Astrocyte of the cerebellum (primary cell): ENCODE measurements at regions not wholly inside any gene's neighbourhood (a gene's known extent, or its start where the extent isn't known, plus 50 kb on each side); places are given as distances from the start of the nearest gene placed in this dataset.
"Not testable (repeated sequence)": the region's sequence is repeated elsewhere in the genome, so short reads cannot be mapped to it uniquely, and the experiment has no call there.

ENCODE experiments used
- DNase-seq: peaks from one replicate; pipeline ENCODE4 v3.0.0-alpha.2; 2011; ENCODE audit warnings: low read depth
- H3K4me3 ChIP-seq: 2 replicates; pipeline ENCODE4 v1.5.1; 2011; ENCODE audit warnings: mild to moderate bottlenecking, low read depth, low read length, moderate library complexity
- in situ Hi-C: cut with HindIII; loops from 2 replicates; pipeline ENCODE4 v1.10.0; 2017; ENCODE audit warnings: low sequenced_read_pairs
- TF ChIP-seq, protein P1 (sequence below): IDR thresholded peaks from 2 replicates; pipeline ENCODE4 v1.5.1; 2012; ENCODE audit warnings: low read length, low read depth, moderate library complexity, mild to moderate bottlenecking; ENCODE audit errors: missing control alignments

GRCh38 chr13:95420501-95420900 lies 119.2 kb upstream of the ABCC4 start:
- TF ChIP-seq, protein P1, sequence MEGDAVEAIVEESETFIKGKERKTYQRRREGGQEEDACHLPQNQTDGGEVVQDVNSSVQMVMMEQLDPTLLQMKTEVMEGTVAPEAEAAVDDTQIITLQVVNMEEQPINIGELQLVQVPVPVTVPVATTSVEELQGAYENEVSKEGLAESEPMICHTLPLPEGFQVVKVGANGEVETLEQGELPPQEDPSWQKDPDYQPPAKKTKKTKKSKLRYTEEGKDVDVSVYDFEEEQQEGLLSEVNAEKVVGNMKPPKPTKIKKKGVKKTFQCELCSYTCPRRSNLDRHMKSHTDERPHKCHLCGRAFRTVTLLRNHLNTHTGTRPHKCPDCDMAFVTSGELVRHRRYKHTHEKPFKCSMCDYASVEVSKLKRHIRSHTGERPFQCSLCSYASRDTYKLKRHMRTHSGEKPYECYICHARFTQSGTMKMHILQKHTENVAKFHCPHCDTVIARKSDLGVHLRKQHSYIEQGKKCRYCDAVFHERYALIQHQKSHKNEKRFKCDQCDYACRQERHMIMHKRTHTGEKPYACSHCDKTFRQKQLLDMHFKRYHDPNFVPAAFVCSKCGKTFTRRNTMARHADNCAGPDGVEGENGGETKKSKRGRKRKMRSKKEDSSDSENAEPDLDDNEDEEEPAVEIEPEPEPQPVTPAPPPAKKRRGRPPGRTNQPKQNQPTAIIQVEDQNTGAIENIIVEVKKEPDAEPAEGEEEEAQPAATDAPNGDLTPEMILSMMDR, result no peak
- no peak for DNase-seq
- in situ Hi-C loops, result no loop called here
- H3K4me3 ChIP-seq, result no peak overlapping the region

DNA sequence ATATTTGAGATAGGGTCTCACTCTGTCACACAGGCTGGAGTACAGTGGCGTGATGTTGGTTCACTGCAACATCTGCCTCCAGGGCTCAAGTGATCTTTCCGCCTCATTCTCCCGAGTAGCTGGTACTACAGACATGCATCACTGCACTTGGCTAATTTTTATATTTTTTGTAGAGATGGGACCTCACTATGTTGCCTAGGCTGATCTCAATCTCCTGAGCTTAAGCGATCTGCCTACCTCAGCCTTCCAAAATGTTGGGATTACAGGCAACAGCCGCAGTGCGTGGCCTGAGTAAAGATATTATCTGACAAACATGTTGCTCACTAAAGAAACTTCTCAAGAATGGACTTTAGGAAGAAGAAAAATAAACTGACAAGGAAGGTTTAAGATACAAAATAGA lies 125.4 kb upstream of the ABCC4 start:
- TF ChIP-seq, protein P1, result no peak
- in situ Hi-C loops, result no loop called here
- H3K4me3 ChIP-seq, result no peak overlapping the region
- DNase-seq, result no peak

GRCh38 chr13:95430525-95430924 lies 122.0 kb upstream of the CLDN10 start:
- DNase-seq, in situ Hi-C loops, H3K4me3 ChIP-seq: not testable (repeated sequence)

DNA sequence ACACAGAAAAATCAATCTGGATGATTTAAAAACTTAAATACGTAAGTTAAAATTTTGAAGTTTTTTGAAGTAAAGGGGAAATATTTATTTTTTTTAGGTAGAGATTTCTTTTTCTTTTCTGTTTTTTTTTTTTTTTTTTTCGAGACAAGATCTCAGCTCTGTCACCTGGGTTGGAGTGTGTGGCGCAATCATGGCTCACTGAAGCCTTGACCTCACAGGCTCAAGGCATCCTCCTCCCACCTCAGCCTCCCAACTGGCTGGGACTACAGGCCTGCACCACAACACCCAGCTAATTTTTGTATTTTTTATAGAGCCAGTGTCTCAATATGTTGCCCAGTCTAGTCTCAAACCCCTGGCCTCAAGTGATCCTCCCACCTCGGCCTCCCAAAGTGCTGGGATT lies 120.4 kb upstream of the CLDN10 start:
- no peak overlapping the region for H3K4me3 ChIP-seq
- no peak for DNase-seq
- in situ Hi-C loops, result no loop called here
- TF ChIP-seq, protein P1, result no peak

DNA sequence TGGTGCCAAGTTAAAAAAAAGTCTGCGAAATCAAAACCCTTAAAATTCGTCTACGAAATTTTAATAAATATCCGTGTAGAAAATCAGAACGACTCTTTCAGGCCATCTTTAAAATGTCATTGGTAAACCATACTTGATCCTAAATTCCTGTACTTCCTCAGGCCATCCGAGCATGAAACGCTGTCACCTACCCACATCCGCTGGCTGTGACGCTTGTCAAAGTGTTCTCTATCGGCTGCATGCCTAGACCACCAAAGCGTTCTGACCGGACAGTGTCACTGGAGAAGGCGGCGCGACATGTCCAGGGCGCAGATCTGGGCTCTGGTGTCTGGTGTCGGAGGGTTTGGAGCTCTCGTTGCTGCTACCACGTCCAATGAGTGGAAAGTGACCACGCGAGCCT lies 119.0 kb upstream of the CLDN10 start:
- TF ChIP-seq, protein P1, result no peak
- in situ Hi-C loops, result no loop called here
- H3K4me3 ChIP-seq, result no peak overlapping the region
- no peak for DNase-seq

DNA sequence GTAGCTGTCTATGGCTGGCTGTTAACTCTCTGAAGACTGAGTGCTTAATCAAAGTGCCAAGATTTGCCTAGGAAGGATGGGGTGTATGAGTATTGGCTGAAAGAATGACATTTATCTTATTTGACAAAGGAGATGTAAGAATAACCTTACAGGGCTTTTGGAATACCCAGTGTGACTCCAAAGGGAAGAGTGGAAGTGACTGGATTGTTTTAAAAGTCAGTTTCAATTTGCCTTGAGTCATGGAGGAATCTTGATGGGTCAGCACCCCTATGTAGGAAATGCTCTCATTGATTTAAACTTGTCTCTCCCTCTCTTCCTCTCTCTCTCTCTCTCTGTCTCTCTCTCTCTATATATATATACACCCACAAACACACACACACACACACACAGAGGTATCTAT lies 118.4 kb upstream of the CLDN10 start:
- no peak overlapping the region for H3K4me3 ChIP-seq
- in situ Hi-C loops, result no loop called here
- no peak for DNase-seq
- TF ChIP-seq, protein P1, result no peak

- DNase-seq, result no peak
- in situ Hi-C loops, result no loop called here
- no peak overlapping the region for H3K4me3 ChIP-seq
- TF ChIP-seq, protein P1, result no peak
These were observed 115.0 kb upstream of the CLDN10 start for GRCh38 chr13:95437561-95437960.
